WTC11 (cell line): ENCODE measurements at regions not wholly inside any gene's neighbourhood (a gene's known extent, or its start where the extent isn't known, plus 50 kb on each side); places are given as distances from the start of the nearest gene placed in this dataset.

Experiments used
- ATAC-seq: fragments of 200-7000 bp; cut with Tn5 transposase; 2 replicates; pipeline ENCODE4 v1.10.0; 2021; ENCODE audit warnings: mild to moderate bottlenecking, moderate library complexity
- CTCF ChIA-PET: fragments of 300-600 bp; sonication (Branson Sonifier 250); formaldehyde crosslinking; loops from one replicate; lab custom pipeline; 2021; ENCODE audit warnings: antibody characterized with exemption; lab: Charles Lee
- POLR2A ChIA-PET: fragments of 350-600 bp; sonication (Branson Sonifier 250); formaldehyde crosslinking; loops from one replicate; lab custom pipeline; 2021; ENCODE audit warnings: antibody characterized with exemption; lab: Charles Lee
- DNase-seq: peaks from one replicate; pipeline ENCODE4 v3.0.0; 2021; ENCODE audit warnings: low spot score
- H3K27ac Mint-ChIP-seq: 2 replicates; pipeline ENCODE4 v1.8.0; 2021; ENCODE audit warnings: mixed read lengths
- H3K27me3 Mint-ChIP-seq: 2 replicates; pipeline ENCODE4 v1.8.0; 2021; ENCODE audit warnings: low read depth, mild to moderate bottlenecking, moderate library complexity, mixed read lengths
- H3K36me3 Mint-ChIP-seq: 2 replicates; pipeline ENCODE4 v1.8.0; 2021; ENCODE audit warnings: mixed read lengths
- H3K4me1 Mint-ChIP-seq: 2 replicates; pipeline ENCODE4 v1.8.0; 2022; ENCODE audit warnings: mixed read lengths
- H3K4me3 Mint-ChIP-seq: 2 replicates; pipeline ENCODE4 v1.8.0; 2021; ENCODE audit warnings: mild to moderate bottlenecking, moderate library complexity, mixed read lengths
- H3K9me3 Mint-ChIP-seq: 2 replicates; pipeline ENCODE4 v1.8.0; 2021; ENCODE audit warnings: mixed read lengths
- ATF1 ChIP-seq: sonication (generic); formaldehyde crosslinking; IDR thresholded peaks from 2 replicates; pipeline ENCODE4 v1.8.1; 2023; ENCODE audit warnings: mild to moderate bottlenecking, moderate library complexity, missing genetic modification reagents
- CBFB ChIP-seq: sonication (generic); formaldehyde crosslinking; IDR thresholded peaks from 2 replicates; pipeline ENCODE4 v1.8.1; 2022; ENCODE audit warnings: mild to moderate bottlenecking, low read depth, missing genetic modification reagents
- CREB1 ChIP-seq: sonication (generic); formaldehyde crosslinking; IDR thresholded peaks from 2 replicates; pipeline ENCODE4 v1.8.0; 2023; ENCODE audit warnings: mild to moderate bottlenecking, missing genetic modification reagents
- E2F5 ChIP-seq: sonication (generic); formaldehyde crosslinking; IDR thresholded peaks from 2 replicates; pipeline ENCODE4 v1.8.1; 2022; ENCODE audit warnings: mild to moderate bottlenecking, moderate library complexity, missing genetic modification reagents
- EMX1 ChIP-seq: fragments of 250-450 bp; sonication (Bioruptor Pico); IDR thresholded peaks from 2 replicates; pipeline ENCODE4 v1.8.0; 2021; ENCODE audit warnings: mild to moderate bottlenecking
- IRF2 ChIP-seq: sonication (generic); formaldehyde crosslinking; IDR thresholded peaks from 2 replicates; pipeline ENCODE4 v1.8.0; 2022; ENCODE audit warnings: low read depth, missing genetic modification reagents, borderline replicate concordance
- KAT7 ChIP-seq: sonication (generic); formaldehyde crosslinking; IDR thresholded peaks from 2 replicates; pipeline ENCODE4 v1.8.1; 2023; ENCODE audit warnings: missing genetic modification reagents, mild to moderate bottlenecking, borderline replicate concordance
- NFATC4 ChIP-seq: fragments of 250-450 bp; sonication (Bioruptor Pico); IDR thresholded peaks from 2 replicates; pipeline ENCODE4 v1.9.0; 2021; ENCODE audit warnings: mild to moderate bottlenecking
- ZBTB21 ChIP-seq: sonication (generic); formaldehyde crosslinking; IDR thresholded peaks from 2 replicates; pipeline ENCODE4 v1.8.1; 2023; ENCODE audit warnings: mild to moderate bottlenecking, missing genetic modification reagents, borderline replicate concordance
- TF ChIP-seq, protein P1 (sequence below): sonication (generic); formaldehyde crosslinking; IDR thresholded peaks from 2 replicates; pipeline ENCODE4 v1.8.0; 2023; ENCODE audit warnings: missing genetic modification reagents, mild to moderate bottlenecking, borderline replicate concordance
- TF ChIP-seq, protein P2 (sequence below): sonication (generic); formaldehyde crosslinking; IDR thresholded peaks from 2 replicates; pipeline ENCODE4 v1.8.0; 2022; ENCODE audit warnings: mild to moderate bottlenecking, missing genetic modification reagents
- TF ChIP-seq, protein P3 (sequence below): sonication (generic); formaldehyde crosslinking; IDR thresholded peaks from 2 replicates; pipeline ENCODE4 v1.8.1; 2023; ENCODE audit warnings: mild to moderate bottlenecking, missing genetic modification reagents, borderline replicate concordance
- TF ChIP-seq, protein P4 (sequence below): fragments of 250-450 bp; sonication (Bioruptor Pico); IDR thresholded peaks from 2 replicates; pipeline ENCODE4 v1.9.0; 2021; ENCODE audit warnings: mild to moderate bottlenecking
- TF ChIP-seq, protein P5 (sequence below): fragments of 250-450 bp; sonication (Bioruptor Pico); IDR thresholded peaks from 2 replicates; pipeline ENCODE4 v1.9.0; 2021; ENCODE audit warnings: mild to moderate bottlenecking

DNA sequence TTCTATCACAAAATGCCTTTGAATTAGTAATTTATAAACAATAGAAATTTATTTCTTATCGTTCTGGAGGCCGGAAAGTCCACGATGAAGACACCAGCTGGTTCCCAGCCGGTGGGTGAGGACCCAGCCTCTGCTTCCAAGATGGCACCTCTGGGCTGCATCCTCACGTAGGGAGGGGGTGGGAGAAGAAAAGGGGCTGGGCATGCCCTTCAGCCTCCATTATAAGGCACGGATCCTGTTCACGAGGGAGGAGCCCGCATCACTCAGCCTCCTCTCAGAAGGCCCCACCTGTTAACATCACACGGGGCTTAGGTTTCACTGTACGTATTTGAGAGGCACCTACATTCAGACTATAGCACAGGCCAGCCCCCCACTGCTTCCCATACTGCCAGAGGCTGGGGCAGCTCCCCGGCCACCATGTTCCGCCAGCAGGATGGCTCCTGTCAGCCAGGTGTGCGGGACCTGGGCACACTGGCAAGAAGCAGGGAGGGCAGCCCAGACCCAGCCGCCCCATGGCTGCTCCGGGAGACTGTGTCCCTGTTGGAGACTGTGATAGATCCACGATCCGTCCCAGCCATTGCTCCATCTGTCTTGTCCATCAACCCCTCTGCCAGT lies 131.6 kb downstream of the SOX1 start:
- DNase-seq (no peak), ATAC-seq (no peak)
- CTCF ChIA-PET, result no interaction called here
- H3K36me3 Mint-ChIP-seq, result no peaks in the 10 kb centered on the region
- TF ChIP-seq IRF2 (no peak), NFATC4 (CRISPR knock-in tag) (no peak), CREB1 (CRISPR knock-in tag) (no peak), CBFB (CRISPR knock-in tag) (no peak), ATF1 (no peak), KAT7 (no peak), EMX1 (CRISPR knock-in tag) (no peak), ZBTB21 (CRISPR knock-in tag) (no peak), E2F5 (no peak)
- TF ChIP-seq, protein P1, sequence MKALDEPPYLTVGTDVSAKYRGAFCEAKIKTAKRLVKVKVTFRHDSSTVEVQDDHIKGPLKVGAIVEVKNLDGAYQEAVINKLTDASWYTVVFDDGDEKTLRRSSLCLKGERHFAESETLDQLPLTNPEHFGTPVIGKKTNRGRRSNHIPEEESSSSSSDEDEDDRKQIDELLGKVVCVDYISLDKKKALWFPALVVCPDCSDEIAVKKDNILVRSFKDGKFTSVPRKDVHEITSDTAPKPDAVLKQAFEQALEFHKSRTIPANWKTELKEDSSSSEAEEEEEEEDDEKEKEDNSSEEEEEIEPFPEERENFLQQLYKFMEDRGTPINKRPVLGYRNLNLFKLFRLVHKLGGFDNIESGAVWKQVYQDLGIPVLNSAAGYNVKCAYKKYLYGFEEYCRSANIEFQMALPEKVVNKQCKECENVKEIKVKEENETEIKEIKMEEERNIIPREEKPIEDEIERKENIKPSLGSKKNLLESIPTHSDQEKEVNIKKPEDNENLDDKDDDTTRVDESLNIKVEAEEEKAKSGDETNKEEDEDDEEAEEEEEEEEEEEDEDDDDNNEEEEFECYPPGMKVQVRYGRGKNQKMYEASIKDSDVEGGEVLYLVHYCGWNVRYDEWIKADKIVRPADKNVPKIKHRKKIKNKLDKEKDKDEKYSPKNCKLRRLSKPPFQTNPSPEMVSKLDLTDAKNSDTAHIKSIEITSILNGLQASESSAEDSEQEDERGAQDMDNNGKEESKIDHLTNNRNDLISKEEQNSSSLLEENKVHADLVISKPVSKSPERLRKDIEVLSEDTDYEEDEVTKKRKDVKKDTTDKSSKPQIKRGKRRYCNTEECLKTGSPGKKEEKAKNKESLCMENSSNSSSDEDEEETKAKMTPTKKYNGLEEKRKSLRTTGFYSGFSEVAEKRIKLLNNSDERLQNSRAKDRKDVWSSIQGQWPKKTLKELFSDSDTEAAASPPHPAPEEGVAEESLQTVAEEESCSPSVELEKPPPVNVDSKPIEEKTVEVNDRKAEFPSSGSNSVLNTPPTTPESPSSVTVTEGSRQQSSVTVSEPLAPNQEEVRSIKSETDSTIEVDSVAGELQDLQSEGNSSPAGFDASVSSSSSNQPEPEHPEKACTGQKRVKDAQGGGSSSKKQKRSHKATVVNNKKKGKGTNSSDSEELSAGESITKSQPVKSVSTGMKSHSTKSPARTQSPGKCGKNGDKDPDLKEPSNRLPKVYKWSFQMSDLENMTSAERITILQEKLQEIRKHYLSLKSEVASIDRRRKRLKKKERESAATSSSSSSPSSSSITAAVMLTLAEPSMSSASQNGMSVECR (CRISPR knock-in tag), result no peak
- TF ChIP-seq, protein P2, sequence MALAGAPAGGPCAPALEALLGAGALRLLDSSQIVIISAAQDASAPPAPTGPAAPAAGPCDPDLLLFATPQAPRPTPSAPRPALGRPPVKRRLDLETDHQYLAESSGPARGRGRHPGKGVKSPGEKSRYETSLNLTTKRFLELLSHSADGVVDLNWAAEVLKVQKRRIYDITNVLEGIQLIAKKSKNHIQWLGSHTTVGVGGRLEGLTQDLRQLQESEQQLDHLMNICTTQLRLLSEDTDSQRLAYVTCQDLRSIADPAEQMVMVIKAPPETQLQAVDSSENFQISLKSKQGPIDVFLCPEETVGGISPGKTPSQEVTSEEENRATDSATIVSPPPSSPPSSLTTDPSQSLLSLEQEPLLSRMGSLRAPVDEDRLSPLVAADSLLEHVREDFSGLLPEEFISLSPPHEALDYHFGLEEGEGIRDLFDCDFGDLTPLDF (CRISPR knock-in tag), result no peak
- TF ChIP-seq, protein P3, sequence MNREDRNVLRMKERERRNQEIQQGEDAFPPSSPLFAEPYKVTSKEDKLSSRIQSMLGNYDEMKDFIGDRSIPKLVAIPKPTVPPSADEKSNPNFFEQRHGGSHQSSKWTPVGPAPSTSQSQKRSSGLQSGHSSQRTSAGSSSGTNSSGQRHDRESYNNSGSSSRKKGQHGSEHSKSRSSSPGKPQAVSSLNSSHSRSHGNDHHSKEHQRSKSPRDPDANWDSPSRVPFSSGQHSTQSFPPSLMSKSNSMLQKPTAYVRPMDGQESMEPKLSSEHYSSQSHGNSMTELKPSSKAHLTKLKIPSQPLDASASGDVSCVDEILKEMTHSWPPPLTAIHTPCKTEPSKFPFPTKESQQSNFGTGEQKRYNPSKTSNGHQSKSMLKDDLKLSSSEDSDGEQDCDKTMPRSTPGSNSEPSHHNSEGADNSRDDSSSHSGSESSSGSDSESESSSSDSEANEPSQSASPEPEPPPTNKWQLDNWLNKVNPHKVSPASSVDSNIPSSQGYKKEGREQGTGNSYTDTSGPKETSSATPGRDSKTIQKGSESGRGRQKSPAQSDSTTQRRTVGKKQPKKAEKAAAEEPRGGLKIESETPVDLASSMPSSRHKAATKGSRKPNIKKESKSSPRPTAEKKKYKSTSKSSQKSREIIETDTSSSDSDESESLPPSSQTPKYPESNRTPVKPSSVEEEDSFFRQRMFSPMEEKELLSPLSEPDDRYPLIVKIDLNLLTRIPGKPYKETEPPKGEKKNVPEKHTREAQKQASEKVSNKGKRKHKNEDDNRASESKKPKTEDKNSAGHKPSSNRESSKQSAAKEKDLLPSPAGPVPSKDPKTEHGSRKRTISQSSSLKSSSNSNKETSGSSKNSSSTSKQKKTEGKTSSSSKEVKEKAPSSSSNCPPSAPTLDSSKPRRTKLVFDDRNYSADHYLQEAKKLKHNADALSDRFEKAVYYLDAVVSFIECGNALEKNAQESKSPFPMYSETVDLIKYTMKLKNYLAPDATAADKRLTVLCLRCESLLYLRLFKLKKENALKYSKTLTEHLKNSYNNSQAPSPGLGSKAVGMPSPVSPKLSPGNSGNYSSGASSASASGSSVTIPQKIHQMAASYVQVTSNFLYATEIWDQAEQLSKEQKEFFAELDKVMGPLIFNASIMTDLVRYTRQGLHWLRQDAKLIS (CRISPR knock-in tag), result no peak
- TF ChIP-seq, protein P4, sequence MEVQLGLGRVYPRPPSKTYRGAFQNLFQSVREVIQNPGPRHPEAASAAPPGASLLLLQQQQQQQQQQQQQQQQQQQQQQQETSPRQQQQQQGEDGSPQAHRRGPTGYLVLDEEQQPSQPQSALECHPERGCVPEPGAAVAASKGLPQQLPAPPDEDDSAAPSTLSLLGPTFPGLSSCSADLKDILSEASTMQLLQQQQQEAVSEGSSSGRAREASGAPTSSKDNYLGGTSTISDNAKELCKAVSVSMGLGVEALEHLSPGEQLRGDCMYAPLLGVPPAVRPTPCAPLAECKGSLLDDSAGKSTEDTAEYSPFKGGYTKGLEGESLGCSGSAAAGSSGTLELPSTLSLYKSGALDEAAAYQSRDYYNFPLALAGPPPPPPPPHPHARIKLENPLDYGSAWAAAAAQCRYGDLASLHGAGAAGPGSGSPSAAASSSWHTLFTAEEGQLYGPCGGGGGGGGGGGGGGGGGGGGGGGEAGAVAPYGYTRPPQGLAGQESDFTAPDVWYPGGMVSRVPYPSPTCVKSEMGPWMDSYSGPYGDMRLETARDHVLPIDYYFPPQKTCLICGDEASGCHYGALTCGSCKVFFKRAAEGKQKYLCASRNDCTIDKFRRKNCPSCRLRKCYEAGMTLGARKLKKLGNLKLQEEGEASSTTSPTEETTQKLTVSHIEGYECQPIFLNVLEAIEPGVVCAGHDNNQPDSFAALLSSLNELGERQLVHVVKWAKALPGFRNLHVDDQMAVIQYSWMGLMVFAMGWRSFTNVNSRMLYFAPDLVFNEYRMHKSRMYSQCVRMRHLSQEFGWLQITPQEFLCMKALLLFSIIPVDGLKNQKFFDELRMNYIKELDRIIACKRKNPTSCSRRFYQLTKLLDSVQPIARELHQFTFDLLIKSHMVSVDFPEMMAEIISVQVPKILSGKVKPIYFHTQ (CRISPR knock-in tag), result no peak
- TF ChIP-seq, protein P5, sequence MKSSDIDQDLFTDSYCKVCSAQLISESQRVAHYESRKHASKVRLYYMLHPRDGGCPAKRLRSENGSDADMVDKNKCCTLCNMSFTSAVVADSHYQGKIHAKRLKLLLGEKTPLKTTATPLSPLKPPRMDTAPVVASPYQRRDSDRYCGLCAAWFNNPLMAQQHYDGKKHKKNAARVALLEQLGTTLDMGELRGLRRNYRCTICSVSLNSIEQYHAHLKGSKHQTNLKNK (CRISPR knock-in tag), result no peak
- no peak overlapping the region for H3K4me3 Mint-ChIP-seq
- H3K4me1 Mint-ChIP-seq, result peaks cover 6% of the 10 kb centered on the region
- POLR2A ChIA-PET, result no interaction called here
- peaks cover 25% of the 10 kb centered on the region for H3K27me3 Mint-ChIP-seq
- no peaks in the 10 kb centered on the region for H3K9me3 Mint-ChIP-seq
- H3K27ac Mint-ChIP-seq, result no peak overlapping the region
